A673 (cell line): ENCODE measurements at regions not wholly inside any gene's neighbourhood (a gene's known extent, or its start where the extent isn't known, plus 50 kb on each side); places are given as distances from the start of the nearest gene placed in this dataset.

Experiments used
- BruUV-seq: library from RNA; stranded (reverse); fragments of 400-500 nt; replicated peaks from 2 replicates; lab custom pipeline; 2021; lab: Mats Ljungman, UMichigan
- CTCF ChIA-PET: fragments of 300-600 bp; sonication (Branson Sonifier 250); formaldehyde crosslinking; loops from one replicate; lab custom pipeline; 2022; ENCODE audit warnings: antibody characterized with exemption; lab: Charles Lee
- POLR2A ChIA-PET: fragments of 300-600 bp; sonication (Branson Sonifier 250); formaldehyde crosslinking; loops from one replicate; lab custom pipeline; 2022; ENCODE audit warnings: antibody characterized with exemption; ENCODE audit not compliant: low non-redundant PET; lab: Charles Lee
- DNase-seq: peaks from one replicate; pipeline ENCODE4 v3.0.0-alpha.2; 2015; ENCODE audit warnings: low spot score
- H3K27ac ChIP-seq: fragments of 200-600 bp; sonication (generic); 2 replicates; pipeline ENCODE4 v1.5.1; 2016; ENCODE audit warnings: mixed run types, low read depth, mild to moderate bottlenecking, mixed read lengths, antibody characterized with exemption, low read length; ENCODE audit not compliant: poor library complexity, severe bottlenecking
- H3K27me3 ChIP-seq: fragments of 200-600 bp; sonication (generic); replicated peaks from 2 replicates; pipeline ENCODE4 v1.6.1; 2017; ENCODE audit warnings: mixed run types, low read depth, mild to moderate bottlenecking, mixed read lengths, antibody characterized with exemption, low read length; ENCODE audit not compliant: insufficient read depth, poor library complexity
- H3K36me3 ChIP-seq: fragments of 200-600 bp; sonication (generic); 2 replicates; pipeline ENCODE4 v1.6.1; 2016; ENCODE audit warnings: mixed run types, mild to moderate bottlenecking, mixed read lengths, antibody characterized with exemption, low read length; ENCODE audit not compliant: insufficient read depth, poor library complexity, severe bottlenecking
- H3K4me1 ChIP-seq: fragments of 200-600 bp; sonication (generic); 2 replicates; pipeline ENCODE4 v1.6.1; 2017; ENCODE audit warnings: mixed run types, mild to moderate bottlenecking, mixed read lengths, antibody characterized with exemption, low read length; ENCODE audit not compliant: insufficient read depth, poor library complexity, severe bottlenecking
- H3K4me3 ChIP-seq: fragments of 200-600 bp; sonication (generic); 2 replicates; pipeline ENCODE4 v1.5.1; 2016; ENCODE audit warnings: low read depth, mixed run types, mild to moderate bottlenecking, mixed read lengths, low read length; ENCODE audit not compliant: poor library complexity, severe bottlenecking
- H3K9me3 ChIP-seq: fragments of 200-600 bp; sonication (generic); 2 replicates; pipeline ENCODE4 v1.6.1; 2016; ENCODE audit warnings: mixed run types, low read depth, mild to moderate bottlenecking, mixed read lengths, antibody characterized with exemption, low read length; ENCODE audit not compliant: poor library complexity, severe bottlenecking
- EZH2 ChIP-seq: fragments of 200-600 bp; sonication (generic); IDR thresholded peaks from 2 replicates; pipeline ENCODE4 v1.6.1; 2017; ENCODE audit warnings: borderline replicate concordance, low read depth, mild to moderate bottlenecking, mixed read lengths, antibody characterized with exemption, low read length; ENCODE audit not compliant: poor library complexity, severe bottlenecking
- intact Hi-C: fragments of 100-400 bp; cut with micrococcal nuclease; formaldehyde crosslinking; loops from one replicate; pipeline ENCODE4 v1.10.0; 2022; ENCODE audit not compliant: unreplicated experiment
- TF ChIP-seq, protein P1 (sequence below): fragments of 300-800, 200-600 bp; sonication (generic); conservative IDR thresholded peaks from 2 replicates; pipeline ENCODE4 v1.5.1; 2017; ENCODE audit warnings: low read depth, mild to moderate bottlenecking, antibody characterized with exemption, low read length, moderate library complexity, mixed read lengths

DNA sequence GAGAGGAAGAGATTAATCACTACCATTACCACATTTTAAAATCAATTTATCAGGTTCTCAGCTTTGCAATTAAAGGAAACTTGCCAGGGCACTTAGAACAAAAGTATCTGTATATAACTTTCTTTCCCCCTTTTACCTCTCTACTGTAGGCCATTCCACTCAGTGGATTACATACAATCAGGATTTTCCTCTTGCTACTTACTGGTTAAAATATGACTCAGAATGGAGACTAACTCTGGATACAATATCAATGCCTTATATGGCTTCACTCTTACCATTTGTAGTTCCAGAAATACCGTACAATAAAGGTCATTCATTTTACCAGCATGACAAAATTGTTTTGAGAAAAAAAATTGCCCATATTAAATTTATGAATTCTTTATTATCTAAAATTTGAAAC is 706.8 kb downstream of the KCNA4 start:
- ChIA-PET POLR2A (no interaction called here), CTCF (no interaction called here)
- no peak overlapping the region for H3K4me3 ChIP-seq
- H3K36me3 ChIP-seq = no peaks in the 10 kb centered on the region
- DNase-seq = no peak
- intact Hi-C loops = no loop called here
- H3K27ac ChIP-seq = no peak overlapping the region
- H3K27me3 ChIP-seq = peaks cover 5% of the 10 kb centered on the region
- no peaks in the 10 kb centered on the region for H3K4me1 ChIP-seq
- BruUV-seq = no TSS peak
- no peaks in the 10 kb centered on the region for H3K9me3 ChIP-seq
- TF ChIP-seq, protein P1, sequence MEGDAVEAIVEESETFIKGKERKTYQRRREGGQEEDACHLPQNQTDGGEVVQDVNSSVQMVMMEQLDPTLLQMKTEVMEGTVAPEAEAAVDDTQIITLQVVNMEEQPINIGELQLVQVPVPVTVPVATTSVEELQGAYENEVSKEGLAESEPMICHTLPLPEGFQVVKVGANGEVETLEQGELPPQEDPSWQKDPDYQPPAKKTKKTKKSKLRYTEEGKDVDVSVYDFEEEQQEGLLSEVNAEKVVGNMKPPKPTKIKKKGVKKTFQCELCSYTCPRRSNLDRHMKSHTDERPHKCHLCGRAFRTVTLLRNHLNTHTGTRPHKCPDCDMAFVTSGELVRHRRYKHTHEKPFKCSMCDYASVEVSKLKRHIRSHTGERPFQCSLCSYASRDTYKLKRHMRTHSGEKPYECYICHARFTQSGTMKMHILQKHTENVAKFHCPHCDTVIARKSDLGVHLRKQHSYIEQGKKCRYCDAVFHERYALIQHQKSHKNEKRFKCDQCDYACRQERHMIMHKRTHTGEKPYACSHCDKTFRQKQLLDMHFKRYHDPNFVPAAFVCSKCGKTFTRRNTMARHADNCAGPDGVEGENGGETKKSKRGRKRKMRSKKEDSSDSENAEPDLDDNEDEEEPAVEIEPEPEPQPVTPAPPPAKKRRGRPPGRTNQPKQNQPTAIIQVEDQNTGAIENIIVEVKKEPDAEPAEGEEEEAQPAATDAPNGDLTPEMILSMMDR = no peak

DNA sequence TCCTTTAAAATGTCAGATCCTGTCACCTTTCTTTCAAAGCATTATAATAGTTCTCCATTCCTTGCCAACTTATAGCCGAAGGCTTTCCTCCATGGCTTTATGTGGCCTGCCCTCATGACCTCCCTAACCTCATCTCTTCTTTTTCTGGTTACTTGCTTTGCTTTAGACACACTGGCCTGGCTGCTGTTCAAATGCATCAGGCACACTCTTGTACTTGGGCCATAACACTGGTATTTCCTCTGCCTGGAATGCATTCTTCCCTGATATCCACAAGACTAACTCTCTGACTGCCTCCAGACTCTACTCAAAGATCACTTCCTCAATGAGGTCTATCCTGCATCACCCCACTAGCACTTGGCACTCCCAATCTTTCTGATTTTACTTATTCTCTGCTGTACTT is 710.3 kb downstream of the KCNA4 start:
- no TSS peak for BruUV-seq

DNA sequence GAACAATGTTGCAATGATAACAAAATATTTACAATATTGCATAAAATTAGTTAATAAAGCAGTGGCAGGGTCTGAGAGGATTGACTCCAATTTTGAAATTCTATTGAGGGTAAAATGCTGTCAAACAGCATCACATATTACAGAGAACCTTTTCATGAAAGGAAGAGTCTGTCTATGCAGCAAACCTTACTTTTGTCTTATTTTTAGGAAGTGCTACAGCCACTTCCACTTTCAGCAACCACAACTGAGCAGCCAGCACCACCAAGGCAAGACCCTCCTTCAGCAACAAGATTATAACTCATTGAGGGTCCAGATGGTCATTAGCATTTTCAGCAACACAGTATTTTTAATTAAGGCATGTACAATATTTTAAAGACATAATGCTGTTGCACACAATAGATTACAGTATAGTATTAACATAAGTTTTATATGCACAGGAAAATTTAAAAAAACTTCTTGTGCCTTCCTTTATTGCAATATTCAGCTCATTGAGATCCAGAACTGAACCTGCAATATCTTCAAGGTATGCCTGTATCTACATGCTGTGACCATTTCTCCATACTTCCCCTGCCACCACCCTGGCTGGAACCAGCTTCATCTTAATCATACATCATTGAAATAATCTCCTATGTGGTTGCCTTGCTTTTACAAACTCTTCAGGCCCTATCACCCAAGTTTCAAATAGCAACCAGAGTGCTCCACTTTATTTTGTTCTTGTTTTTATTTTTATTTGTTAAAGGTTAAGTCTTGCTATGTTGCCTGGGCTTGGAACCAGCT is 711.2 kb downstream of the KCNA4 start:
- intact Hi-C loops = no loop called here
- DNase-seq = no peak
- H3K36me3 ChIP-seq = no peaks in the 10 kb centered on the region
- TF ChIP-seq, protein P1 = no peak
- no peak for TF ChIP-seq EZH2
- POLR2A ChIA-PET = no interaction called here
- H3K4me1 ChIP-seq = no peaks in the 10 kb centered on the region
- H3K4me3 ChIP-seq = no peak overlapping the region
- BruUV-seq = no TSS peak
- no peak overlapping the region for H3K27ac ChIP-seq
- no peaks in the 10 kb centered on the region for H3K9me3 ChIP-seq
- CTCF ChIA-PET = no interaction called here
- H3K27me3 ChIP-seq = peaks cover 5% of the 10 kb centered on the region

More for the DNA sequence above, 710.3 kb downstream of the KCNA4 start:
- no peaks in the 10 kb centered on the region for H3K36me3 ChIP-seq
- no peak overlapping the region for H3K4me3 ChIP-seq
- intact Hi-C loops = no loop called here
- H3K9me3 ChIP-seq = no peaks in the 10 kb centered on the region
- no peak for DNase-seq
- CTCF ChIA-PET = no interaction called here
- TF ChIP-seq, protein P1 = no peak
- no peak for TF ChIP-seq EZH2
- no peak overlapping the region for H3K27ac ChIP-seq
- H3K4me1 ChIP-seq = no peaks in the 10 kb centered on the region
- H3K27me3 ChIP-seq = peaks cover 5% of the 10 kb centered on the region
- POLR2A ChIA-PET = no interaction called here
